Parathyroid adenoma (tissue), 2 donors: ENCODE measurements at regions not wholly inside any gene's neighbourhood (a gene's known extent, or its start where the extent isn't known, plus 50 kb on each side); places are given as distances from the start of the nearest gene placed in this dataset.

Experiments used
- H2AFZ ChIP-seq: fragments of 300-600 bp; sonication (generic); one replicate; pipeline ENCODE4 v1.7.0; 2017; ENCODE audit warnings: antibody characterized with exemption, mild to moderate bottlenecking
- H3K27ac ChIP-seq: fragments of 300-600 bp; sonication (generic); one replicate; pipeline ENCODE4 v1.7.0; 2017
- H3K27me3 ChIP-seq: fragments of 300-600 bp; sonication (generic); one replicate; pipeline ENCODE4 v1.7.0; 2017; ENCODE audit warnings: low read length; ENCODE audit not compliant: control insufficient read depth, insufficient read depth
- H3K36me3 ChIP-seq: fragments of 300-600 bp; sonication (generic); one replicate; pipeline ENCODE4 v1.7.0; 2017; ENCODE audit warnings: low read length; ENCODE audit not compliant: control insufficient read depth, insufficient read depth
- H3K4me1 ChIP-seq: fragments of 300-600 bp; sonication (generic); one replicate; pipeline ENCODE4 v1.7.0; 2017; ENCODE audit warnings: control low read depth
- H3K4me2 ChIP-seq: fragments of 300-600 bp; sonication (generic); one replicate; pipeline ENCODE4 v1.7.0; 2017; ENCODE audit warnings: low read length
- H3K4me3 ChIP-seq: fragments of 300-600 bp; sonication (generic); one replicate; pipeline ENCODE4 v1.7.0; 2017; ENCODE audit warnings: low read depth, low read length
- H3K79me2 ChIP-seq: fragments of 300-600 bp; sonication (generic); one replicate; pipeline ENCODE4 v1.7.0; 2017; ENCODE audit warnings: control low read depth
- H3K9ac ChIP-seq: fragments of 300-600 bp; sonication (generic); one replicate; pipeline ENCODE4 v1.7.0; 2017; ENCODE audit warnings: mild to moderate bottlenecking
- H3K9me3 ChIP-seq: fragments of 300-600 bp; sonication (generic); one replicate; pipeline ENCODE4 v1.7.0; 2017; ENCODE audit warnings: low read length; ENCODE audit not compliant: control insufficient read depth
- CTCF ChIP-seq: fragments of 300-600 bp; sonication (generic); IDR thresholded peaks from one replicate; pipeline ENCODE4 v1.7.0; 2017; ENCODE audit warnings: antibody characterized with exemption, mild to moderate bottlenecking
- donor health status: primary hyperparathyroidism.

- no peak overlapping the region for H3K9ac ChIP-seq
- H3K4me3 ChIP-seq = no peak overlapping the region
- H3K4me2 ChIP-seq = no peak overlapping the region
These were observed 1563.2 kb downstream of the KCNT2 start for GRCh38 chr1:195045072-195045471.

DNA sequence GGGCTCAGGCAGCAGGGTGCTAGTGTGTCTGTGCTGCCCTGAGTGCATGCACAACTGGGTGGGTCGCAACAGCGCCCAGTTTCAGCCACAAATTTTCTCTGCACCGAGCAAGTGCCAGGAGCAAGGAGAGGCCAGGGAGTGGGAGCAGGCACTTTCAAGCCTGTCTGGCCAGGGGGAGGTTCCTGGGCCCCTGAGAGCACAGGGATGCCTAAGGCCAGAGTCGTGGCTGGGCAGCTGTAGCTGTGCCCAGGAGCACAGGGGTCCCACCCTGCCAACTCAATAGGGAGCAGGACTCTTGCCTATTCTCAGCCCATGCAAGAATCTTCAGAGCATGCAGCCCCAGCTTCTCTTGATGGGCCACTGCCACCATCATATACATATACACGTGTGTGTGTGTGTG is 1577.4 kb downstream of the KCNT2 start:
- Histone ChIP-seq H2AFZ (no peak overlapping the region), H3K4me2 (no peak overlapping the region), H3K79me2 (no peaks in the 10 kb centered on the region)

More at GRCh38 chr1:195045072-195045471, 1563.2 kb downstream of the KCNT2 start:
- H3K27ac ChIP-seq = no peak overlapping the region
- H2AFZ ChIP-seq = no peak overlapping the region
- H3K36me3 ChIP-seq = no peaks in the 10 kb centered on the region
- no peaks in the 10 kb centered on the region for H3K79me2 ChIP-seq
- no peaks in the 10 kb centered on the region for H3K27me3 ChIP-seq
- no peaks in the 10 kb centered on the region for H3K9me3 ChIP-seq
- no peak for TF ChIP-seq CTCF
- H3K4me1 ChIP-seq = no peaks in the 10 kb centered on the region

DNA sequence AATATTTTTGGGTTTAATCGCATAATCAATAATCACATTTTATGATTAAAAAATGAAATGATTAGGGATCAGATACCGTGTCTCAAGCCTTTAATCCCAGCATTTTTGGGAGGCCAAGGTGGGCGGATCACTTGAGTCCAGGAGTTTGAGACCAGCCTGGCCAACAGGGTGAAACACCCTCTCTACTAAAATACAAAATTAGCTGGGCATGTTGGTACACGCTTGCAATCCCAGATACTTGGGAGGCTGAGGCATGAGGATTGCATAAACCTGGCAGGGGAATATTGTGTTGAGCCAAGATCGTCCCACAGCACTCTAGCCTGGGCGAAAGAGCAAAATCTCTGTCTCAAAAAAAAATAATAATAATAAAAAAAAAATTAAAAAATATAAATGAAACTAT is 1581.4 kb downstream of the KCNT2 start:
- H3K27ac ChIP-seq = no peak overlapping the region

More for the DNA sequence above, 1577.4 kb downstream of the KCNT2 start:
- no peak overlapping the region for H3K9ac ChIP-seq
- no peak for TF ChIP-seq CTCF
- H3K4me3 ChIP-seq = no peak overlapping the region
- H3K36me3 ChIP-seq = no peaks in the 10 kb centered on the region
- H3K9me3 ChIP-seq = no peaks in the 10 kb centered on the region
- H3K27ac ChIP-seq = no peak overlapping the region
- H3K27me3 ChIP-seq = no peaks in the 10 kb centered on the region
- H3K4me1 ChIP-seq = no peaks in the 10 kb centered on the region

DNA sequence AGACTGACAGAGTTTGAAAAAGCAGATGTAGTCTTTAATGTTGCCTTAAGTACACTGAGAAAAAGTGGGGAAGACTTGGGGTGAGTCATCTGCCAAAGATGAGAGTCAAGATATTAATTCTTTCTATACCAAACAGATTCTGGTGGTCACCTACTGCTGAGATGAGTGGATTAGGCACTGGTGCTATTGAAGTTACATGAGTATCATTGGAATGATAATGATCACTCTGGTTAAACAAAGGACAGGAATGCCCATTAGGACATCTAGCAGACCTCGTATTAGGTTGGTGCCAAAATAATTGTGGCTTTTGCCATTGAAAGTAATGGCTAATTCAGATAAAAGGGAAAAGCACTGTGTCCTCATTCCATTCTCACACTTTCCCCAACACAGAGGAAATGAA is 1588.9 kb downstream of the KCNT2 start:
- no peak overlapping the region for H3K9ac ChIP-seq
- H3K79me2 ChIP-seq = no peaks in the 10 kb centered on the region
- H3K27ac ChIP-seq = no peak overlapping the region
- no peaks in the 10 kb centered on the region for H3K36me3 ChIP-seq
- no peak overlapping the region for H3K4me2 ChIP-seq
- no peak overlapping the region for H2AFZ ChIP-seq
- H3K9me3 ChIP-seq = no peaks in the 10 kb centered on the region
- no peak overlapping the region for H3K4me3 ChIP-seq
- TF ChIP-seq CTCF = no peak
- no peaks in the 10 kb centered on the region for H3K27me3 ChIP-seq
- H3K4me1 ChIP-seq = no peaks in the 10 kb centered on the region

More for the DNA sequence above, 1581.4 kb downstream of the KCNT2 start:
- no peaks in the 10 kb centered on the region for H3K79me2 ChIP-seq
- no peaks in the 10 kb centered on the region for H3K27me3 ChIP-seq
- no peak for TF ChIP-seq CTCF
- no peaks in the 10 kb centered on the region for H3K9me3 ChIP-seq
- no peak overlapping the region for H3K4me2 ChIP-seq
- H3K36me3 ChIP-seq = no peaks in the 10 kb centered on the region
- H3K4me1 ChIP-seq = no peaks in the 10 kb centered on the region
- H2AFZ ChIP-seq = no peak overlapping the region
- no peak overlapping the region for H3K4me3 ChIP-seq
- H3K9ac ChIP-seq = no peak overlapping the region

DNA sequence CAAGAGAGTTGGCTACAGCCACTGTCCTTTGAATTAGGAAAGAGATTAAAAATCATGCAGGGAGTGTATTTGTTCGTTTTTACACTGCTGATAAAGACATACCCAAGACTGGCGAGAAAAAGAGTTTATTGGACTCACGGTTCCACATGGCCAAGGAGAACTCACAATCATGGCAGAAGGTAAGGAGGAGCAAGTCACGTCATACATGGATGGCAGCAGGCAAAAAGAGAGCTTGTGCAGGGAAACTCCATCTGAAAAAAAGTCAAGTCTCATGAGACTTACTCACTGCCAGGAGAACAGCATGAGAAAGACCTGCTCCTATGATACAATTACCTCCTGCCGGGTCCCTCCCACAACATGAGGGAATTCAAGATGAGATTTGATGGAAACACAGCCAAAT is 1595.2 kb downstream of the KCNT2 start:
- no peaks in the 10 kb centered on the region for H3K4me1 ChIP-seq
- H3K9me3 ChIP-seq = no peaks in the 10 kb centered on the region
- no peak overlapping the region for H2AFZ ChIP-seq
- H3K4me3 ChIP-seq = no peak overlapping the region
- H3K27ac ChIP-seq = no peak overlapping the region
- H3K4me2 ChIP-seq = no peak overlapping the region
- no peak for TF ChIP-seq CTCF
- no peaks in the 10 kb centered on the region for H3K27me3 ChIP-seq
- no peak overlapping the region for H3K9ac ChIP-seq
- H3K79me2 ChIP-seq = no peaks in the 10 kb centered on the region
- no peaks in the 10 kb centered on the region for H3K36me3 ChIP-seq
